Lower leg skin (tissue), 3 donors: ENCODE measurements at regions not wholly inside any gene's neighbourhood (a gene's known extent, or its start where the extent isn't known, plus 50 kb on each side); places are given as distances from the start of the nearest gene placed in this dataset.

Source experiments
- CTCF ChIP-seq, 3 donors: fragments of 450-650 bp; IDR thresholded peaks; one replicate each; pipeline ENCODE4 v1.5.1; 2016; ENCODE audit warnings: antibody characterized with exemption in 3 of 3, mild to moderate bottlenecking in 3 of 3, moderate library complexity in 2 of 3
- POLR2A ChIP-seq, 2 donors: fragments of 450-650 bp; IDR thresholded peaks; one replicate each; pipeline ENCODE4 v1.6.1; 2016 to 2017; ENCODE audit warnings: antibody characterized with exemption in 2 of 2, mild to moderate bottlenecking in 1 of 2, moderate library complexity in 1 of 2

DNA sequence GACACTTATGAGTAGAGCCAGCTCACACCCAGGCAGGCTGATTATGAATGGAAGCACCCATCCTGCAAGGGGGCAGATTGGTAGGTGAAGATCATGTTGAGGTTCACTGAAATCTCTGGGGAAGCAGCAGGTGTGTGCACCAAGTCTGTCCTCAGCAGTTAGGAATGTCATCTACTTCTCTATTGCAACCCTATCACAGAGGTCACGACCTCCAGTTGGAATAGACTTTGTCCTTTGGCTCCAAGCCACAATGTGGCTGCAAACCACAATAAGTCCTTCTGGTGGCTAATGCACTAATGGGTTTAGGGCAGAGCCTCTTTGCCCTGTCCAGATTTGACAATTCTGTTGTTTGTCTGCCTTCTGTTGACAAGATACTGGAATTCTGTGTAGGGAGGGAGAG is 1056.7 kb downstream of the PCDH19 start:
- TF ChIP-seq POLR2A (IDR thresholded peaks at IDR 0.05) (no peak), CTCF (IDR thresholded peaks at IDR 0.05) (no peak)
